ENCODE measurements at regions not wholly inside any gene's neighbourhood (a gene's known extent, or its start where the extent isn't known, plus 50 kb on each side); places are given as distances from the start of the nearest gene placed in this dataset.

- TF ChIP-seq GATA3 (IDR thresholded peaks at IDR 0.05; ENCODE audit: low read depth, low read length) (no peak), GATA2 (IDR thresholded peaks at IDR 0.05; ENCODE audit: low read depth, low read length) (no peak)
These were observed 524.4 kb downstream of the MED13L start for GRCh38 chr12:115752913-115753726.
